ENCODE measurements at regions not wholly inside any gene's neighbourhood (a gene's known extent, or its start where the extent isn't known, plus 50 kb on each side); places are given as distances from the start of the nearest gene placed in this dataset.

DNA sequence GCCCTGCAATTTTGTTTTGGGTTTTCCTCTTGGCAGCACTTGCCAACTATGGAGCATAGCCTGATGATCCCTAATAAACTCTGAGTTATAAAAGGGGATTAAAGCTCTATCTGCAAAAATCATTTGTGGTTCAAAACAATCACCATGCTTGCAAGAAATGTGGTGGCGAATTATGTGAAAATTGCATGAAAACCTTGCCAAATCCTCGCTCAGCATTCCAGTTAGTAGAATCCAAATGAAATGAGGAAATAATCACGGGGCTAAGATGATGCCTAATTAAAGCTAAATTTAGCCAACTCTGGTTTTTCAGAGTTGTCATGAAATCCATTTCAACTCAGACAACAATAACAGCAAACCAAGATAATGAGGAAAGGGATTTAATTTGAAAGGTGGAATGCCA is 73.0 kb upstream of the PROK2 start:
- no peak overlapping the region for H3K27ac ChIP-seq
- no peak overlapping the region for H3K4me3 ChIP-seq
- DNase-seq (ENCODE audit: low spot score in 2 of 2), result no peak
- no peaks in the 10 kb centered on the region for H3K27me3 ChIP-seq
- H3K36me3 ChIP-seq, result no peaks in the 10 kb centered on the region
- 68 to 69% methylated on average over 3 of the region's 3 CpGs for WGBS, 2 donors
- H3K9me3 ChIP-seq, result peaks cover 0 to 14% (median 0%) of the 10 kb centered on the region in 4 donors
- no peak for TF ChIP-seq EP300 (IDR thresholded peaks at IDR 0.05)
- no peak for TF ChIP-seq POLR2A (IDR thresholded peaks at IDR 0.05)
- TF ChIP-seq, protein P1, sequence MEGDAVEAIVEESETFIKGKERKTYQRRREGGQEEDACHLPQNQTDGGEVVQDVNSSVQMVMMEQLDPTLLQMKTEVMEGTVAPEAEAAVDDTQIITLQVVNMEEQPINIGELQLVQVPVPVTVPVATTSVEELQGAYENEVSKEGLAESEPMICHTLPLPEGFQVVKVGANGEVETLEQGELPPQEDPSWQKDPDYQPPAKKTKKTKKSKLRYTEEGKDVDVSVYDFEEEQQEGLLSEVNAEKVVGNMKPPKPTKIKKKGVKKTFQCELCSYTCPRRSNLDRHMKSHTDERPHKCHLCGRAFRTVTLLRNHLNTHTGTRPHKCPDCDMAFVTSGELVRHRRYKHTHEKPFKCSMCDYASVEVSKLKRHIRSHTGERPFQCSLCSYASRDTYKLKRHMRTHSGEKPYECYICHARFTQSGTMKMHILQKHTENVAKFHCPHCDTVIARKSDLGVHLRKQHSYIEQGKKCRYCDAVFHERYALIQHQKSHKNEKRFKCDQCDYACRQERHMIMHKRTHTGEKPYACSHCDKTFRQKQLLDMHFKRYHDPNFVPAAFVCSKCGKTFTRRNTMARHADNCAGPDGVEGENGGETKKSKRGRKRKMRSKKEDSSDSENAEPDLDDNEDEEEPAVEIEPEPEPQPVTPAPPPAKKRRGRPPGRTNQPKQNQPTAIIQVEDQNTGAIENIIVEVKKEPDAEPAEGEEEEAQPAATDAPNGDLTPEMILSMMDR (IDR thresholded peaks at IDR 0.05), result no peak
- peaks cover 0 to 9% (median 0%) of the 10 kb centered on the region in 4 donors for H3K4me1 ChIP-seq

DNA sequence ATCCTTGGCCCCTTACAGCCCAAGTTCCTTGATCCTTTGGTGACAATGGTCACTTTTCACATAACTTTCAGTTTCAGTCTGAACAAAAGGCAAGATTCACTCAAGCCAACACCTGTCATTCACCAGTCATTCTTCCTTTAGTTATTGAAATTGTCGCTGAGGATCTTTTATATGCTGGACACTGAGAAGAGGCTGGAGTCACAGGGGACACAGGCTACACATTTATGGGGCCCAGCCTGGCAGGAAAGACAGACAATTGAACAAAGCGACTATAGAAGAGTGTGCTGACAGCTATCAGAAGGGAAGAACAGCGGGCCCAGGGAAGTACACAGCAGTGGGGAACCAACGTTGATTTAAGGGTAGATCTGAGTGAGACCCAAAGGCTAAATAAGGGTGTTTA is 69.8 kb upstream of the PROK2 start:
- no peak overlapping the region for H3K27ac ChIP-seq
- no peaks in the 10 kb centered on the region for H3K36me3 ChIP-seq
- no peak for DNase-seq (ENCODE audit: low spot score in 2 of 2)
- WGBS, 2 donors, result 84 to 87% methylated on average over 4 of the region's 4 CpGs
- H3K27me3 ChIP-seq, result no peaks in the 10 kb centered on the region
- no peaks in the 10 kb centered on the region for H3K9me3 ChIP-seq
- TF ChIP-seq POLR2A (IDR thresholded peaks at IDR 0.05) (no peak), EP300 (IDR thresholded peaks at IDR 0.05) (no peak)
- TF ChIP-seq, protein P1 (IDR thresholded peaks at IDR 0.05), result no peak
- H3K4me3 ChIP-seq, result no peak overlapping the region
- H3K4me1 ChIP-seq, result no peaks in the 10 kb centered on the region

DNA sequence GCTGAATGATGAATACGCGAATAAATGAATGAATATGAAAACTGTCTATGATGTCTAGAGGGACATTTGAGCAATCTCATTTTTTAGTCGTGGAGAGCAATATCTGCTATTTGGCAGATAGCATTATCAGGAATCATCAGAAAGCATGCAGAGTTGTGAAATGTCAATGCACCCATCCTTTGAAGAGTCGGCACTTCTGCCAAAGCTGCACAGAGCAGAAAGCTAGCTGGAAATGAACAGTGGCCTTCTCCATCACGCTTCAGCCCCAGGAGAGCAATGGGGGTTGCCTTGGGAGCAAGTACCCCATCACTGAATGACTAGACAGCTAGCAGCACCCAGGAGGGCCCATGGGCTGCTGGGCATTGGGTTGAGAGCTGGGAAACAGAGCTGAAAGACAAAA is 69.1 kb upstream of the PROK2 start:
- TF ChIP-seq POLR2A (IDR thresholded peaks at IDR 0.05), result no peak
- TF ChIP-seq EP300 (IDR thresholded peaks at IDR 0.05), result no peak
- TF ChIP-seq, protein P1 (IDR thresholded peaks at IDR 0.05), result no peak
- H3K4me3 ChIP-seq, result no peak overlapping the region
- H3K9me3 ChIP-seq, result peaks cover 0 to 5% (median 0%) of the 10 kb centered on the region in 4 donors
- H3K4me1 ChIP-seq, result no peaks in the 10 kb centered on the region
- 72 to 76% methylated on average over 5 of the region's 5 CpGs for WGBS, 2 donors
- no peak for DNase-seq (ENCODE audit: low spot score in 2 of 2)
- H3K27me3 ChIP-seq, result no peaks in the 10 kb centered on the region
- no peaks in the 10 kb centered on the region for H3K36me3 ChIP-seq
- H3K27ac ChIP-seq, result no peak overlapping the region

DNA sequence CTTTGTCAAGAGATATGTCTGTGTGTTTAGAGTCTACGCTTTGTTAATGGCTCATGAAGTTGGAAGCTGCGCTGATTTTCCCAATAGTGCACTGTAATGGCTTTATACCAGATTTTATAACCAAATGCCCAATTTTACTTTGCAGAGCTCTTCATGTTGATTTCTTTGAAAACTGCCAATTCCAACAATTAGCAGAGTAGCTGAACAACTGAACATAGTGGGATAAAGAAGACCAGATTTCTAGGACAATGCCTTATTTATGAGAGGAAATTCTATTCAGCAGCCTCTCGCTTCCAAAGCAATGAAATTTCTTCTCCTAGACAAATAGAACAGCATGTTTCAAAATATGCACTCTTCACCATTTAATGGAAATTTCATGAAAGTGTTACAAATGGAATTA is 66.9 kb upstream of the PROK2 start:
- Histone ChIP-seq H3K9me3 (peaks cover 0 to 7% (median 0%) of the 10 kb centered on the region in 4 donors), H3K36me3 (no peaks in the 10 kb centered on the region), H3K4me1 (no peaks in the 10 kb centered on the region), H3K27ac (no peak overlapping the region), H3K4me3 (no peak overlapping the region), H3K27me3 (peaks cover 0 to 7% of the 10 kb centered on the region in 2 donors)
- TF ChIP-seq EP300 (IDR thresholded peaks at IDR 0.05) (no peak), POLR2A (IDR thresholded peaks at IDR 0.05) (no peak)
- TF ChIP-seq, protein P1 (IDR thresholded peaks at IDR 0.05), result no peak
- WGBS, 2 donors, result 42 to 62% methylated on average over 3 of the region's 3 CpGs
- no peak for DNase-seq (ENCODE audit: low spot score in 2 of 2)

DNA sequence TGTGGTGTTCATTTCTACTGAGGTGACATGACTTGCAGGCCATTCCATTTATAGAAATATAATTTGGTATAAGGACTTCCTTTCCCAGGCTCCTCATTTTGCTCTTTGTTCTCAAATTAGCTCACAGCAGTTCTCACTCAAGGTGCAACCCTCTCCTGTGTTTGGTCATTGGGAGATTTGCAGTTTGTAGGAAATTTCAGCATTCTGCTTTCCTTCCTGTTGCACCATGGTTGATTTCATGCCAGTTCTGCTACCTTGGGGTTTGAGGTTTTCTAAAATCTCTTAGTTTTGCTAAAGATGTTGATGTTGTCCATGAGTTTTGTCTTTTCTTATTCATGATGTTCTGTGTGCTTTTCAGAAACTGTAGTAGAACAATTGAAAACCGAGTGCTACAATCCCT is 65.7 kb upstream of the PROK2 start:
- whole genome bisulfite sequencing, 2 donors, result 20 to 23% methylated on average over 1 of the region's 1 CpG
- peaks cover 0 to 7% (median 0%) of the 10 kb centered on the region in 4 donors for H3K9me3 ChIP-seq
- H3K27ac ChIP-seq, result no peak overlapping the region
- TF ChIP-seq, protein P1 (IDR thresholded peaks at IDR 0.05), result no peak
- TF ChIP-seq EP300 (IDR thresholded peaks at IDR 0.05) (no peak), POLR2A (IDR thresholded peaks at IDR 0.05) (no peak)
- peaks cover 0 to 7% of the 10 kb centered on the region in 2 donors for H3K27me3 ChIP-seq
- no peak for DNase-seq (ENCODE audit: low spot score in 2 of 2)
- no peaks in the 10 kb centered on the region for H3K4me1 ChIP-seq
- no peak overlapping the region for H3K4me3 ChIP-seq
- no peaks in the 10 kb centered on the region for H3K36me3 ChIP-seq
